HUES6 (cell line): ENCODE measurements at regions not wholly inside any gene's neighbourhood (a gene's known extent, or its start where the extent isn't known, plus 50 kb on each side); places are given as distances from the start of the nearest gene placed in this dataset.

Experiments used
- H3K27ac ChIP-seq: 2 replicates; pipeline ENCODE4 v1.7.0; 2013; ENCODE audit warnings: low read depth, mild to moderate bottlenecking, low read length, inconsistent platforms
- H3K27me3 ChIP-seq: 2 replicates; pipeline ENCODE4 v1.6.1; 2013; ENCODE audit warnings: low read length; ENCODE audit not compliant: control insufficient read depth, insufficient read depth
- H3K36me3 ChIP-seq: 2 replicates; pipeline ENCODE4 v1.6.1; 2013; ENCODE audit warnings: low read length; ENCODE audit not compliant: control insufficient read depth, insufficient read depth
- H3K4me1 ChIP-seq: 2 replicates; pipeline ENCODE4 v1.6.1; 2013; ENCODE audit warnings: low read length; ENCODE audit not compliant: control insufficient read depth, insufficient read depth
- H3K4me3 ChIP-seq: 2 replicates; pipeline ENCODE4 v1.5.1; 2013; ENCODE audit warnings: low read depth, low read length
- H3K9ac ChIP-seq: one replicate; pipeline ENCODE4 v1.6.1; 2013; ENCODE audit warnings: mild to moderate bottlenecking, low read length
- H3K9me3 ChIP-seq: 2 replicates; pipeline ENCODE4 v1.6.1; 2013; ENCODE audit warnings: low read depth, low read length; ENCODE audit not compliant: control insufficient read depth, insufficient read depth

GRCh38 chr1:182003953-182004586 is 57.4 kb downstream of the ZNF648 start:
- H3K9me3 ChIP-seq, result 0 out of 2 replicates have a peak, but pooled peaks cover 4% of the 10 kb centered on the region
- no peak overlapping the region for H3K4me3 ChIP-seq
- no peak overlapping the region for H3K9ac ChIP-seq
- H3K27ac ChIP-seq, result no peak overlapping the region
- H3K27me3 ChIP-seq, result no peaks in the 10 kb centered on the region
- H3K36me3 ChIP-seq, result no peaks in the 10 kb centered on the region
- 0 out of 2 replicates have a peak, but pooled peaks cover 7% of the 10 kb centered on the region for H3K4me1 ChIP-seq

GRCh38 chr1:182003025-182003725 is 58.3 kb downstream of the ZNF648 start:
- Histone ChIP-seq H3K9ac (no peak overlapping the region), H3K4me3 (no peak overlapping the region), H3K9me3 (0 out of 2 replicates have a peak, but pooled peaks cover 4% of the 10 kb centered on the region), H3K27ac (no peak overlapping the region), H3K4me1 (0 out of 2 replicates have a peak, but pooled peaks cover 7% of the 10 kb centered on the region), H3K27me3 (no peaks in the 10 kb centered on the region), H3K36me3 (no peaks in the 10 kb centered on the region)

GRCh38 chr1:182002570-182002969 is 58.9 kb downstream of the ZNF648 start:
- Histone ChIP-seq H3K36me3 (no peaks in the 10 kb centered on the region), H3K27me3 (no peaks in the 10 kb centered on the region), H3K4me3 (no peak overlapping the region), H3K9ac (no peak overlapping the region), H3K4me1 (0 out of 2 replicates have a peak, but pooled peaks cover 7% of the 10 kb centered on the region), H3K9me3 (0 out of 2 replicates have a peak, but pooled peaks cover 4% of the 10 kb centered on the region), H3K27ac (no peak overlapping the region)

GRCh38 chr1:181998858-181999257 is 62.7 kb downstream of the ZNF648 start:
- Histone ChIP-seq H3K36me3 (no peaks in the 10 kb centered on the region), H3K27me3 (no peaks in the 10 kb centered on the region), H3K4me1 (0 out of 2 replicates have a peak, but pooled peaks cover under 1% of the 10 kb centered on the region), H3K4me3 (no peak overlapping the region), H3K9ac (no peak overlapping the region), H3K9me3 (no peaks in the 10 kb centered on the region), H3K27ac (no peak overlapping the region)

- Histone ChIP-seq H3K27ac (no peak overlapping the region), H3K9me3 (no peaks in the 10 kb centered on the region), H3K9ac (no peak overlapping the region), H3K4me1 (0 out of 2 replicates have a peak, but pooled peaks cover 1% of the 10 kb centered on the region), H3K27me3 (no peaks in the 10 kb centered on the region), H3K4me3 (no peak overlapping the region), H3K36me3 (no peaks in the 10 kb centered on the region)
Measured at GRCh38 chr1:181992072-181992471, 69.4 kb downstream of the ZNF648 start.

GRCh38 chr1:181990728-181991127 is 70.8 kb downstream of the ZNF648 start:
- Histone ChIP-seq H3K4me3 (no peak overlapping the region), H3K9ac (no peak overlapping the region), H3K27ac (no peak overlapping the region), H3K4me1 (0 out of 2 replicates have a peak, but pooled peaks cover 13% of the 10 kb centered on the region), H3K27me3 (no peaks in the 10 kb centered on the region), H3K36me3 (no peaks in the 10 kb centered on the region), H3K9me3 (no peaks in the 10 kb centered on the region)

GRCh38 chr1:181989261-181989920 is 72.1 kb downstream of the ZNF648 start:
- Histone ChIP-seq H3K9ac (no peak overlapping the region), H3K27me3 (no peaks in the 10 kb centered on the region), H3K4me3 (no peak overlapping the region), H3K4me1 (0 out of 2 replicates have a peak, but pooled peaks cover 13% of the 10 kb centered on the region), H3K27ac (no peak overlapping the region), H3K9me3 (no peaks in the 10 kb centered on the region), H3K36me3 (no peaks in the 10 kb centered on the region)

- Histone ChIP-seq H3K4me1 (0 out of 2 replicates have a peak, but pooled peaks cover 13% of the 10 kb centered on the region), H3K27me3 (no peaks in the 10 kb centered on the region), H3K4me3 (no peak overlapping the region), H3K9me3 (no peaks in the 10 kb centered on the region), H3K27ac (no peak overlapping the region), H3K36me3 (no peaks in the 10 kb centered on the region), H3K9ac (no peak overlapping the region)
Measured at GRCh38 chr1:181987996-181988395, 73.5 kb downstream of the ZNF648 start.

GRCh38 chr1:181987334-181987895 is 74.1 kb downstream of the ZNF648 start:
- no peak overlapping the region for H3K4me3 ChIP-seq
- H3K4me1 ChIP-seq, result 0 out of 2 replicates have a peak, but pooled peaks cover 13% of the 10 kb centered on the region
- H3K9me3 ChIP-seq, result no peaks in the 10 kb centered on the region
- no peaks in the 10 kb centered on the region for H3K36me3 ChIP-seq
- no peaks in the 10 kb centered on the region for H3K27me3 ChIP-seq
- no peak overlapping the region for H3K9ac ChIP-seq
- H3K27ac ChIP-seq, result no peak overlapping the region

- Histone ChIP-seq H3K9me3 (no peaks in the 10 kb centered on the region), H3K27ac (no peak overlapping the region), H3K4me1 (0 out of 2 replicates have a peak, but pooled peaks cover 13% of the 10 kb centered on the region), H3K9ac (no peak overlapping the region), H3K36me3 (no peaks in the 10 kb centered on the region), H3K27me3 (no peaks in the 10 kb centered on the region), H3K4me3 (no peak overlapping the region)
Measured at GRCh38 chr1:181986907-181987305, 74.6 kb downstream of the ZNF648 start.
